Brain microvascular endothelial cell (primary cell): ENCODE measurements at regions not wholly inside any gene's neighbourhood (a gene's known extent, or its start where the extent isn't known, plus 50 kb on each side); places are given as distances from the start of the nearest gene placed in this dataset.

ENCODE experiments used
- DNase-seq: peaks from one replicate; pipeline ENCODE4 v3.0.0-alpha.2; 2020
- H3K27ac ChIP-seq: fragments of 250-450 bp; sonication (Bioruptor Pico); 2 replicates; pipeline ENCODE4 v1.5.1; 2020; ENCODE audit warnings: mild to moderate bottlenecking, moderate library complexity
- H3K27me3 ChIP-seq: fragments of 250-450 bp; sonication (Bioruptor Pico); replicated peaks from 2 replicates; pipeline ENCODE4 v1.5.1; 2020; ENCODE audit warnings: mild to moderate bottlenecking
- H3K36me3 ChIP-seq: fragments of 250-450 bp; sonication (Bioruptor Pico); replicated peaks from 2 replicates; pipeline ENCODE4 v1.5.1; 2020; ENCODE audit warnings: mild to moderate bottlenecking
- H3K4me3 ChIP-seq: 2 replicates; pipeline ENCODE4 v1.5.1; 2011; ENCODE audit warnings: low read depth, mild to moderate bottlenecking, control low read depth, low read length, moderate library complexity
- CTCF ChIP-seq: IDR thresholded peaks from 2 replicates; pipeline ENCODE4 v1.5.1; 2011; ENCODE audit warnings: low read depth, mild to moderate bottlenecking, moderate library complexity, low read length, control low read depth, inconsistent platforms; ENCODE audit errors: missing control alignments
- in situ Hi-C: cut with HindIII; loops from 2 replicates; pipeline ENCODE4 v1.10.0; 2017; ENCODE audit warnings: low sequenced_read_pairs, low pct_ligation_motif_present

- no peaks in the 10 kb centered on the region for H3K36me3 ChIP-seq
- TF ChIP-seq CTCF: no peak
- in situ Hi-C loops: no loop called here
- DNase-seq: peak; percentile 61
- H3K27ac ChIP-seq: peak overlapping the region; percentile 13
- H3K4me3 ChIP-seq: no peak overlapping the region
- no peaks in the 10 kb centered on the region for H3K27me3 ChIP-seq
Observed at GRCh38 chr11:95680169-95680929, 109.2 kb downstream of the FAM76B start.

GRCh38 chr11:95678988-95679387 is 110.6 kb downstream of the FAM76B start:
- no peak for TF ChIP-seq CTCF
- Histone ChIP-seq H3K27ac (no peak overlapping the region), H3K4me3 (no peak overlapping the region), H3K36me3 (no peaks in the 10 kb centered on the region), H3K27me3 (no peaks in the 10 kb centered on the region)
- no peak for DNase-seq
- in situ Hi-C loops: no loop called here

GRCh38 chr11:95676308-95676707 is 113.3 kb downstream of the FAM76B start:
- in situ Hi-C loops: no loop called here
- Histone ChIP-seq H3K4me3 (no peak overlapping the region), H3K27me3 (no peaks in the 10 kb centered on the region), H3K36me3 (no peaks in the 10 kb centered on the region), H3K27ac (no peak overlapping the region)
- DNase-seq: no peak
- no peak for TF ChIP-seq CTCF

- no peaks in the 10 kb centered on the region for H3K27me3 ChIP-seq
- no peak overlapping the region for H3K27ac ChIP-seq
- no peak for DNase-seq
- no peak overlapping the region for H3K4me3 ChIP-seq
- in situ Hi-C loops: no loop called here
- no peak for TF ChIP-seq CTCF
- no peaks in the 10 kb centered on the region for H3K36me3 ChIP-seq
Observed at GRCh38 chr11:95675585-95675984, 114.0 kb downstream of the FAM76B start.

- Histone ChIP-seq H3K27me3 (no peaks in the 10 kb centered on the region), H3K4me3 (no peak overlapping the region), H3K36me3 (no peaks in the 10 kb centered on the region), H3K27ac (no peak overlapping the region)
- DNase-seq: no peak
- in situ Hi-C loops: no loop called here
- TF ChIP-seq CTCF: no peak
Observed at GRCh38 chr11:95674657-95675358, 114.8 kb downstream of the FAM76B start.
